H1 (cell line): ENCODE measurements at regions not wholly inside any gene's neighbourhood (a gene's known extent, or its start where the extent isn't known, plus 50 kb on each side); places are given as distances from the start of the nearest gene placed in this dataset.
"Not testable (repeated sequence)": the region's sequence is repeated elsewhere in the genome, so short reads cannot be mapped to it uniquely, and the experiment has no call there.

Experiments used
- CTCF ChIA-PET: fragments of 300-600 bp; sonication (Branson Sonifier 250); formaldehyde crosslinking; loops from one replicate; lab custom pipeline; 2021; ENCODE audit not compliant: partially characterized antibody; lab: Charles Lee
- POLR2A ChIA-PET: fragments of 300-600 bp; sonication (Branson Sonifier 250); formaldehyde crosslinking; loops from one replicate; lab custom pipeline; 2021; ENCODE audit warnings: inconsistent platforms; ENCODE audit not compliant: partially characterized antibody; lab: Charles Lee
- DNase-seq, 2 experiments: peaks; one replicate each; pipeline versions ENCODE4 v3.0.0 to v3.0.0-alpha.2; 2010 to 2022; ENCODE audit warnings: low spot score in 2 of 2, low read depth in 1 of 2, mixed read lengths in 1 of 2
- FAIRE-seq: peaks from 2 replicates; lab custom pipeline; 2011; peaks lifted over from hg19 to GRCh38; lab: Jason Lieb, UNC
- H2AFZ ChIP-seq: 2 replicates; pipeline ENCODE4 v1.8.1; 2012; ENCODE audit warnings: low read length, inconsistent platforms
- H2AK5ac ChIP-seq: 2 replicates; pipeline ENCODE4 v1.6.1; 2013; ENCODE audit warnings: low read depth, low read length
- H2BK120ac ChIP-seq: replicated peaks from 2 replicates; pipeline ENCODE3; 2013; ENCODE audit warnings: low read depth, low read length, inconsistent platforms
- H2BK12ac ChIP-seq: 2 replicates; pipeline ENCODE4 v1.6.1; 2013; ENCODE audit warnings: low read depth, low read length
- H2BK15ac ChIP-seq: 2 replicates; pipeline ENCODE4 v1.6.1; 2013; ENCODE audit warnings: low read length
- H2BK20ac ChIP-seq: 2 replicates; pipeline ENCODE4 v1.6.1; 2013; ENCODE audit warnings: low read length
- H2BK5ac ChIP-seq: 2 replicates; pipeline ENCODE4 v1.6.1; 2013; ENCODE audit warnings: low read depth, low read length
- H3K14ac ChIP-seq: 2 replicates; pipeline ENCODE4 v1.6.1; 2013; ENCODE audit warnings: inconsistent platforms; ENCODE audit not compliant: insufficient read length
- H3K18ac ChIP-seq: 2 replicates; pipeline ENCODE4 v1.6.1; 2013; ENCODE audit warnings: low read length; ENCODE audit errors: extremely low read depth
- H3K23ac ChIP-seq: 2 replicates; pipeline ENCODE4 v1.6.1; 2013; ENCODE audit warnings: inconsistent platforms; ENCODE audit not compliant: insufficient read length
- H3K23me2 ChIP-seq: 2 replicates; pipeline ENCODE4 v1.6.1; 2013; ENCODE audit warnings: low read depth, low read length
- H3K27ac ChIP-seq: 2 replicates; pipeline ENCODE4 v1.6.1; 2011; ENCODE audit warnings: low read depth, low read length, inconsistent platforms
- H3K27me3 ChIP-seq, 4 experiments: replicated peaks in 1 of 4; 1 replicate in 1 of 4; 2 replicates in 3 of 4; pipeline versions ENCODE4 v1.6.1 to v1.8.1; 2011 to 2013; ENCODE audit warnings: low read length in 3 of 4, mild to moderate bottlenecking in 3 of 4, inconsistent platforms in 2 of 4, mixed read lengths in 2 of 4, moderate library complexity in 1 of 4; ENCODE audit not compliant: control insufficient read depth in 3 of 4, insufficient read depth in 3 of 4; ENCODE audit errors: extremely low read depth in 1 of 4
- H3K36me3 ChIP-seq, 4 experiments: 2 replicates each; pipeline versions ENCODE4 v1.6.1 to v1.8.1; 2011 to 2013; ENCODE audit warnings: mild to moderate bottlenecking in 4 of 4, low read length in 3 of 4, moderate library complexity in 2 of 4, control low read depth in 1 of 4, inconsistent platforms in 1 of 4; ENCODE audit not compliant: insufficient read depth in 4 of 4, control insufficient read depth in 2 of 4
- H3K4ac ChIP-seq: replicated peaks from 2 replicates; pipeline ENCODE3; 2013; ENCODE audit warnings: low read length, low read depth, mixed read lengths, inconsistent platforms; ENCODE audit not compliant: insufficient read length
- H3K4me1 ChIP-seq, 4 experiments: replicated peaks in 1 of 4; 1 replicate in 1 of 4; 2 replicates in 3 of 4; pipeline versions ENCODE4 v1.6.1 to v1.8.1; 2011 to 2013; ENCODE audit warnings: low read length in 3 of 4, inconsistent platforms in 2 of 4, mixed read lengths in 1 of 4; ENCODE audit not compliant: insufficient read depth in 4 of 4, control insufficient read depth in 3 of 4
- H3K4me2 ChIP-seq, 2 experiments: 2 replicates each; pipeline versions ENCODE4 v1.6.1 to v1.8.1; 2011 to 2013; ENCODE audit warnings: low read depth in 2 of 2, low read length in 2 of 2, control low read depth in 1 of 2, inconsistent platforms in 1 of 2, mild to moderate bottlenecking in 1 of 2; ENCODE audit not compliant: insufficient read depth in 1 of 2
- H3K4me3 ChIP-seq, 4 experiments: fragments of 200-600, 300-600 bp in 1 of 4; sonication (generic), shearing (Covaris generic), sonication (Bioruptor Twin) in 1 of 4; 2 replicates each; pipeline versions ENCODE4 v1.5.1 to v1.8.1; 2011 to 2016; ENCODE audit warnings: low read length in 4 of 4, low read depth in 3 of 4, control low read depth in 2 of 4, inconsistent platforms in 2 of 4, mild to moderate bottlenecking in 2 of 4, mixed read lengths in 1 of 4, moderate library complexity in 1 of 4; ENCODE audit not compliant: insufficient read depth in 2 of 4; ENCODE audit errors: extremely low read depth in 1 of 4
- H3K56ac ChIP-seq: replicated peaks from 2 replicates; pipeline ENCODE3; 2013; ENCODE audit warnings: low read depth, mild to moderate bottlenecking, mixed read lengths, low read length, inconsistent platforms; ENCODE audit not compliant: insufficient read length
- H3K79me1 ChIP-seq: 2 replicates; pipeline ENCODE4 v1.6.1; 2013; ENCODE audit warnings: low read depth, low read length, control low read depth
- H3K79me2 ChIP-seq, 2 experiments: 2 replicates each; pipeline versions ENCODE4 v1.6.1 to v1.8.1; 2012 to 2013; ENCODE audit warnings: low read length in 2 of 2, mild to moderate bottlenecking in 2 of 2, inconsistent platforms in 1 of 2; ENCODE audit not compliant: insufficient read depth in 2 of 2, control insufficient read depth in 1 of 2
- H3K9ac ChIP-seq, 4 experiments: replicated peaks in 1 of 4; 1 replicate in 1 of 4; 2 replicates in 3 of 4; pipeline versions ENCODE4 v1.6.1 to v1.8.1; 2011 to 2013; ENCODE audit warnings: low read depth in 3 of 4, low read length in 3 of 4, control low read depth in 2 of 4, mild to moderate bottlenecking in 2 of 4, moderate library complexity in 2 of 4, inconsistent platforms in 1 of 4; ENCODE audit errors: extremely low read depth in 1 of 4
- H3K9me3 ChIP-seq, 2 experiments: 2 replicates each; pipeline versions ENCODE4 v1.6.1 to v1.8.1; 2012 to 2013; ENCODE audit warnings: mild to moderate bottlenecking in 2 of 2, moderate library complexity in 2 of 2, control low read depth in 1 of 2, inconsistent platforms in 1 of 2, low read depth in 1 of 2, low read length in 1 of 2, mixed read lengths in 1 of 2; ENCODE audit not compliant: insufficient read depth in 2 of 2
- H4K20me1 ChIP-seq, 2 experiments: replicated peaks in 1 of 2; 2 replicates each; pipeline versions ENCODE3 to v1.8.1; 2011 to 2013; ENCODE audit warnings: inconsistent platforms in 2 of 2, low read length in 2 of 2, mild to moderate bottlenecking in 1 of 2; ENCODE audit not compliant: insufficient read depth in 2 of 2, control insufficient read depth in 1 of 2
- H4K5ac ChIP-seq: 2 replicates; pipeline ENCODE4 v1.6.1; 2013; ENCODE audit warnings: low read length, low read depth, mixed read lengths, inconsistent platforms; ENCODE audit not compliant: insufficient read length
- H4K8ac ChIP-seq: 2 replicates; pipeline ENCODE4 v1.8.0; 2013; ENCODE audit warnings: mild to moderate bottlenecking, moderate library complexity, low read length, inconsistent platforms; ENCODE audit not compliant: insufficient read depth; ENCODE audit errors: extremely low read depth
- H4K91ac ChIP-seq: replicated peaks from 2 replicates; pipeline ENCODE3; 2013; ENCODE audit warnings: low read length, mixed read lengths, inconsistent platforms; ENCODE audit not compliant: insufficient read length
- WGBS, 2 experiments: shearing (Covaris generic) in 1 of 2; methylation state at CpG; one replicate each; pipeline versions ENCODE4 v1.1.6 to v1.1.7; 2013 to 2015; ENCODE audit warnings: low lambda C conversion rate in 2 of 2, mixed read lengths in 2 of 2, inconsistent platforms in 1 of 2, low coverage in 1 of 2, missing lambda C conversion rate in 1 of 2; ENCODE audit not compliant: insufficient replicate concordance in 2 of 2, insufficient coverage in 1 of 2, insufficient read length in 1 of 2; ENCODE audit errors: extremely low coverage in 1 of 2, missing lambda C conversion rate in 1 of 2; 5-methylcytosine and 5-hydroxymethylcytosine counted together

DNA sequence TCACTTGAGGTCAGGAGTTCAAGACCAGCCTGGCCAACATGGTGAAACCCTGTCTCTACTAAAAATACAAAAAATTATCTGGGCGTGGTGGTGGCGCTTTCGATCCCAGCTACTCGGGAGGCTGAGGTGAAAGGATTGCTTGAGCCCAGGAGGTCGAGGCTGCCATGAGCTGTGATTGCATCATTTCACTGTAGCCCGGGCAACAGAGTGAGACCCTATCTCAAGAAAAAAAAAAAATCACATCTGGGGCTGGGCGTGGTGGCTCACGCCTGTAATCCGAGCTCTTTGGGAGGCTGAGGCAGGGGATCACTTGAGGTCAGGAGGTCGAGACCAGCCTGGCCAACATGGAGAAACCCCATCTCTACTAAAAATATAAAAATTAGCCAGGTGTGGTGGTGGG, 187.8 kb downstream of the FAM43A start:
- not testable (repeated sequence) for DNase-seq, H3K4me2 ChIP-seq, H4K5ac ChIP-seq, H2BK15ac ChIP-seq, H3K27me3 ChIP-seq, FAIRE-seq, H3K4me3 ChIP-seq, H2BK20ac ChIP-seq, H3K4ac ChIP-seq, H3K23me2 ChIP-seq, H2AK5ac ChIP-seq, H3K36me3 ChIP-seq, H2AFZ ChIP-seq, H4K20me1 ChIP-seq, H3K9me3 ChIP-seq, H2BK12ac ChIP-seq, H3K79me1 ChIP-seq, H2BK5ac ChIP-seq, H4K8ac ChIP-seq, H4K91ac ChIP-seq, H3K14ac ChIP-seq, H3K27ac ChIP-seq, H3K9ac ChIP-seq, H3K79me2 ChIP-seq, H3K23ac ChIP-seq, H2BK120ac ChIP-seq, H3K56ac ChIP-seq, H3K18ac ChIP-seq
- ChIA-PET CTCF (interaction anchor here (1.2 kb wide), 1 partner anchor 85 kb away, joined by 3 read pairs; no protein-coding TSS in a partner anchor), POLR2A (interaction anchor here (0.5 kb wide), 1 partner anchor 124 kb away, joined by 3 read pairs; no protein-coding TSS in a partner anchor)
- WGBS, 2 experiments = 91% methylated on average over 10 of the region's 10 CpGs; no CpG with 5 or more reads in 1 of the 2 experiments
- H3K4me1 ChIP-seq = peaks cover 0 to 12% (median 7%) of the 10 kb centered on the region in 4 experiments; a peak in 6 of 7 replicates
